ENCODE measurements at regions not wholly inside any gene's neighbourhood (a gene's known extent, or its start where the extent isn't known, plus 50 kb on each side); places are given as distances from the start of the nearest gene placed in this dataset.

DNA sequence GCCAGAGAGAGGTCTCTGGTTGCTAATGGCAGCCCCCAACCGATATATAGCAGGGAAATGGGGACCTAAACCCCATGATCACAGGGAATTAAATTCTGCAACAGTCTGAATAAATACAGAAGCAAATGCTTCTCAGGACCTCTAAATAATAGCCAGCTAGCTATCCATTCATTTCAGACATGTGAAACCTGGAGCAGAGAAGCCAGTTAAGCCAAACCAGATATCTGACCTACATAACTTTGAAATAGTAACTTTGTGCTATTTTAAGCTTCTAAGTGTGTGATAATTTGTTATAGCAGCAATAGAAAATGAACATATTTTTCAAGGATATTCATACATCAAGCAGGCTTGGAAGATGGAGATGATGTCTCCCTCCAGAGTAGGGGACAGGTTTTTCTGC, 1062.9 kb upstream of the CADM2 start:
- no peaks in the 10 kb centered on the region for H3K27me3 Mint-ChIP-seq (ENCODE audit: insufficient read depth)
- WGBS, 2 experiments (ENCODE audit: insufficient coverage in 1 of 2, insufficient read length in 1 of 2) = 38% methylated on average over 1 of the region's 1 CpG; no CpG with 5 or more reads in 1 of the 2 experiments
- no peak overlapping the region for H3K4me3 ChIP-seq (ENCODE audit: low read length)
- H3K4me1 ChIP-seq (ENCODE audit: control insufficient read depth, insufficient read depth, low read length) = no peaks in the 10 kb centered on the region
- no peak overlapping the region for H3K4me3 Mint-ChIP-seq
- H3K27ac ChIP-seq (ENCODE audit: low read depth, low read length) = no peak overlapping the region
- H3K9me3 ChIP-seq (ENCODE audit: control insufficient read depth, low read length) = no peaks in the 10 kb centered on the region
- H3K36me3 Mint-ChIP-seq (ENCODE audit: low read depth) = no peaks in the 10 kb centered on the region
- no peak overlapping the region for H3K27ac Mint-ChIP-seq
- no peaks in the 10 kb centered on the region for H3K27me3 ChIP-seq (ENCODE audit: control insufficient read depth, insufficient read depth, low read length, poor library complexity, severe bottlenecking)
- H3K36me3 ChIP-seq (ENCODE audit: control insufficient read depth, insufficient read depth, low read length) = no peaks in the 10 kb centered on the region
- TF ChIP-seq, protein P1, sequence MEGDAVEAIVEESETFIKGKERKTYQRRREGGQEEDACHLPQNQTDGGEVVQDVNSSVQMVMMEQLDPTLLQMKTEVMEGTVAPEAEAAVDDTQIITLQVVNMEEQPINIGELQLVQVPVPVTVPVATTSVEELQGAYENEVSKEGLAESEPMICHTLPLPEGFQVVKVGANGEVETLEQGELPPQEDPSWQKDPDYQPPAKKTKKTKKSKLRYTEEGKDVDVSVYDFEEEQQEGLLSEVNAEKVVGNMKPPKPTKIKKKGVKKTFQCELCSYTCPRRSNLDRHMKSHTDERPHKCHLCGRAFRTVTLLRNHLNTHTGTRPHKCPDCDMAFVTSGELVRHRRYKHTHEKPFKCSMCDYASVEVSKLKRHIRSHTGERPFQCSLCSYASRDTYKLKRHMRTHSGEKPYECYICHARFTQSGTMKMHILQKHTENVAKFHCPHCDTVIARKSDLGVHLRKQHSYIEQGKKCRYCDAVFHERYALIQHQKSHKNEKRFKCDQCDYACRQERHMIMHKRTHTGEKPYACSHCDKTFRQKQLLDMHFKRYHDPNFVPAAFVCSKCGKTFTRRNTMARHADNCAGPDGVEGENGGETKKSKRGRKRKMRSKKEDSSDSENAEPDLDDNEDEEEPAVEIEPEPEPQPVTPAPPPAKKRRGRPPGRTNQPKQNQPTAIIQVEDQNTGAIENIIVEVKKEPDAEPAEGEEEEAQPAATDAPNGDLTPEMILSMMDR (conservative IDR thresholded peaks at IDR 0.05) = no peak
- H3K9me3 Mint-ChIP-seq = no peaks in the 10 kb centered on the region
- H3K4me1 Mint-ChIP-seq = no peaks in the 10 kb centered on the region
- H3K9ac ChIP-seq (ENCODE audit: extremely low read depth, low read length, poor library complexity, severe bottlenecking) = no peak overlapping the region
- DNase-seq = no peak

DNA sequence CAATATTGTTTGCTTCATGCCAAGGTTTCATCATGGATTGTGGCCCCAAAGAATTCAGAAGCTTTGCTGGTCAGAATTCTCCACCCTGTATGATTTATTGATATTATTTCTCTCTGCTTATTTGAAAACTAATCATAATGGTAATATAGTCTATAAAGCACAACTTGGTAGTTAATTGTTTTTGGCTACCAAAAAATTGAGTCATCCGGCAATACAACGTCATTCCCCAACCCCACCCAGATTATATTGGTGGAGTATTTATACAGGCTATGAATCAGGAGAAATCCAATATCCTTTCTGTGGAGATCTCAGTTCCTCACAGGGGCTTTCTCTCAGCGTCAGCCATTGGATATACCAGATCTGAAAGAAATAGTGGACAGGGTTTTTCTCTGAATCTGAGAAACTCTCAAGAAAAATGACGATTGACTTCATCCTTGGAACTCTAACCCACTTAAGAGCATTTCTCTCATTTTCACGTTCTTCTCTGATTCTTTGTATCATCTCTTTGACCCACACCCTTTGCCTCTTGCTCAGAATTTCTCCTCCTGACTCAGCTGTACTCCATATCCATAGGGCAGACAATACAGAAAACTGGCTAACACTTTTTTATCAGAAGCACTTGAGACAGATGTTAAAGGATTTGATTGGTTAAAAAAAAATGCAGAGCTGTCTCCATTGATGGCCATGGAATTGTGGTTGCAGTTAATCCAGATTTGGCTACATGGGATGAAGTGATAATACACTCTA, 1055.8 kb upstream of the CADM2 start:
- no peaks in the 10 kb centered on the region for H3K27me3 ChIP-seq (ENCODE audit: control insufficient read depth, insufficient read depth, low read length, poor library complexity, severe bottlenecking)
- Mint-ChIP-seq H3K27me3 (ENCODE audit: insufficient read depth) (no peaks in the 10 kb centered on the region), H3K36me3 (ENCODE audit: low read depth) (no peaks in the 10 kb centered on the region), H3K4me1 (no peaks in the 10 kb centered on the region), H3K4me3 (no peak overlapping the region), H3K27ac (no peak overlapping the region), H3K9me3 (no peaks in the 10 kb centered on the region)
- H3K9ac ChIP-seq (ENCODE audit: extremely low read depth, low read length, poor library complexity, severe bottlenecking) = no peak overlapping the region
- H3K4me3 ChIP-seq (ENCODE audit: low read length) = no peak overlapping the region
- H3K27ac ChIP-seq (ENCODE audit: low read depth, low read length) = no peak overlapping the region
- DNase-seq = no peak
- H3K9me3 ChIP-seq (ENCODE audit: control insufficient read depth, low read length) = no peaks in the 10 kb centered on the region
- H3K36me3 ChIP-seq (ENCODE audit: control insufficient read depth, insufficient read depth, low read length) = no peaks in the 10 kb centered on the region
- TF ChIP-seq, protein P1 (conservative IDR thresholded peaks at IDR 0.05) = no peak
- 97 to 100% methylated on average over 2 to 4 of the region's 5 CpGs for WGBS, 2 experiments (ENCODE audit: insufficient coverage in 1 of 2, insufficient read length in 1 of 2)
- H3K4me1 ChIP-seq (ENCODE audit: control insufficient read depth, insufficient read depth, low read length) = no peaks in the 10 kb centered on the region

DNA sequence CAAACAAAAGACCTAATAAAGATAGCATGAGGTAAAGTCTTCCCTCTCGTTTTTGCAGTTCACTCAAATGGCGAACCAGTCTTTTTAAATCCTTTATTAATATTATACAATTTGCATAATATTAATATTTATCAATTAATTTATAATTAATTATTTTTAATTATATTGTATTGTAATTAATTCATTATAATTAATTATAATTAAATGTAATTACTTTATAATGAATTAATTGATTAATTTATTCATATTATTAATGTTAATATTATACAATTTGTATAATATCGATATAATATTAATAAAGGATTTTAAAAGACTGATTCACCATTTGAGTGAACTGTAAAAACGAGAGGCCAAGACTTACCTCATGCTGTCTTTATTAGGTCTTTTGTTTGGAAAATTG, 1045.4 kb upstream of the CADM2 start:
- TF ChIP-seq, protein P1 (conservative IDR thresholded peaks at IDR 0.05) = no peak
- Mint-ChIP-seq H3K4me3 (no peak overlapping the region), H3K27ac (no peak overlapping the region), H3K36me3 (ENCODE audit: low read depth) (no peaks in the 10 kb centered on the region), H3K9me3 (no peaks in the 10 kb centered on the region), H3K27me3 (ENCODE audit: insufficient read depth) (peaks cover 7% of the 10 kb centered on the region), H3K4me1 (peaks cover 1% of the 10 kb centered on the region)
- H3K4me1 ChIP-seq (ENCODE audit: control insufficient read depth, insufficient read depth, low read length) = no peaks in the 10 kb centered on the region
- H3K27ac ChIP-seq (ENCODE audit: low read depth, low read length) = no peak overlapping the region
- H3K4me3 ChIP-seq (ENCODE audit: low read length) = no peak overlapping the region
- no peak overlapping the region for H3K9ac ChIP-seq (ENCODE audit: extremely low read depth, low read length, poor library complexity, severe bottlenecking)
- no peak for DNase-seq
- no peaks in the 10 kb centered on the region for H3K27me3 ChIP-seq (ENCODE audit: control insufficient read depth, insufficient read depth, low read length, poor library complexity, severe bottlenecking)
- no peaks in the 10 kb centered on the region for H3K9me3 ChIP-seq (ENCODE audit: control insufficient read depth, low read length)
- H3K36me3 ChIP-seq (ENCODE audit: control insufficient read depth, insufficient read depth, low read length) = no peaks in the 10 kb centered on the region
- WGBS, 2 experiments (ENCODE audit: insufficient coverage in 1 of 2, insufficient read length in 1 of 2) = 65 to 88% methylated on average over 1 of the region's 4 CpGs
